OCI-LY3 (cell line): ENCODE measurements at regions not wholly inside any gene's neighbourhood (a gene's known extent, or its start where the extent isn't known, plus 50 kb on each side); places are given as distances from the start of the nearest gene placed in this dataset.
"Not testable (repeated sequence)": the region's sequence is repeated elsewhere in the genome, so short reads cannot be mapped to it uniquely, and the experiment has no call there.

Source experiments
- H2AFZ ChIP-seq: fragments of 200-600, 300-600 bp; shearing (Covaris generic); 2 replicates; pipeline ENCODE4 v1.6.0; 2014; ENCODE audit warnings: antibody characterized with exemption, low read depth, low read length
- H3K27ac ChIP-seq: fragments of 200-600, 300-600 bp; sonication (generic); 2 replicates; pipeline ENCODE4 v1.5.1; 2014; ENCODE audit warnings: mild to moderate bottlenecking, low read length, moderate library complexity, mixed read lengths
- H3K27me3 ChIP-seq: fragments of 200-600, 300-600 bp; sonication (generic); 2 replicates; pipeline ENCODE4 v1.6.1; 2014; ENCODE audit warnings: low read depth, low read length, mixed read lengths
- H3K36me3 ChIP-seq: fragments of 200-600, 300-600 bp; sonication (generic); replicated peaks from 2 replicates; pipeline ENCODE3; 2014; ENCODE audit warnings: low read depth, low read length, mixed read lengths
- H3K4me1 ChIP-seq: fragments of 300-600, 200-600 bp; sonication (generic); 2 replicates; pipeline ENCODE4 v1.6.1; 2014; ENCODE audit warnings: low read length, mixed read lengths
- H3K4me2 ChIP-seq: fragments of 200-600, 300-600 bp; sonication (generic); 2 replicates; pipeline ENCODE4 v1.6.1; 2014; ENCODE audit warnings: low read length, mixed read lengths
- H3K4me3 ChIP-seq: fragments of 300-600, 200-600 bp; sonication (generic); 2 replicates; pipeline ENCODE4 v1.5.1; 2014; ENCODE audit warnings: antibody characterized with exemption, mild to moderate bottlenecking, low read length, moderate library complexity
- H3K79me2 ChIP-seq: fragments of 300-600, 200-600 bp; shearing (Covaris generic); 2 replicates; pipeline ENCODE4 v1.6.1; 2014; ENCODE audit warnings: mild to moderate bottlenecking, low read length, mixed read lengths
- H3K9ac ChIP-seq: fragments of 300-600, 200-600 bp; shearing (Covaris generic); 2 replicates; pipeline ENCODE4 v1.6.0; 2014; ENCODE audit warnings: mild to moderate bottlenecking, low read length, moderate library complexity
- H3K9me3 ChIP-seq: fragments of 200-600, 300-600 bp; shearing (Covaris generic); 2 replicates; pipeline ENCODE4 v1.6.1; 2014; ENCODE audit warnings: low read length, mixed read lengths; ENCODE audit not compliant: insufficient read depth
- H4K20me1 ChIP-seq: fragments of 200-600, 300-600 bp; sonication (generic); 2 replicates; pipeline ENCODE4 v1.6.1; 2016; ENCODE audit warnings: low read length, mixed read lengths; ENCODE audit not compliant: insufficient read depth
- CTCF ChIP-seq: fragments of 200-600, 300-600 bp; sonication (generic); IDR thresholded peaks from 2 replicates; pipeline ENCODE4 v1.5.1; 2014; ENCODE audit warnings: antibody characterized with exemption, low read length, low read depth
- EZH2phosphoT487 ChIP-seq: fragments of 200-600 bp; shearing (Covaris generic); IDR thresholded peaks from 2 replicates; pipeline ENCODE4 v1.6.1; 2018; ENCODE audit warnings: antibody characterized with exemption, mixed run types, low read depth

- H3K9ac ChIP-seq = no peak overlapping the region
- H3K4me2 ChIP-seq = no peak overlapping the region
- H3K4me3 ChIP-seq = no peak overlapping the region
- TF ChIP-seq CTCF = no peak
- TF ChIP-seq EZH2phosphoT487 = no peak
- no peak overlapping the region for H3K27ac ChIP-seq
- H3K27me3 ChIP-seq = no peaks in the 10 kb centered on the region
- no peak overlapping the region for H2AFZ ChIP-seq
- H3K9me3 ChIP-seq = no peaks in the 10 kb centered on the region
- no peaks in the 10 kb centered on the region for H3K4me1 ChIP-seq
- no peaks in the 10 kb centered on the region for H3K79me2 ChIP-seq
- no peaks in the 10 kb centered on the region for H4K20me1 ChIP-seq
- H3K36me3 ChIP-seq = no peaks in the 10 kb centered on the region
Observed at GRCh38 chr6:25157183-25157582, 122.0 kb upstream of the CARMIL1 start.

GRCh38 chr6:25157842-25158241 lies 121.3 kb upstream of the CARMIL1 start:
- Histone ChIP-seq H3K27ac (no peak overlapping the region), H3K79me2 (no peaks in the 10 kb centered on the region), H3K27me3 (no peaks in the 10 kb centered on the region), H2AFZ (no peak overlapping the region), H3K9ac (no peak overlapping the region), H3K4me1 (no peaks in the 10 kb centered on the region), H3K4me2 (no peak overlapping the region), H3K4me3 (no peak overlapping the region), H4K20me1 (no peaks in the 10 kb centered on the region), H3K9me3 (no peaks in the 10 kb centered on the region), H3K36me3 (no peaks in the 10 kb centered on the region)
- no peak for TF ChIP-seq EZH2phosphoT487
- no peak for TF ChIP-seq CTCF

GRCh38 chr6:25160134-25160533 lies 119.0 kb upstream of the CARMIL1 start:
- not testable (repeated sequence) for H3K27me3 ChIP-seq, H3K27ac ChIP-seq, H3K4me2 ChIP-seq

GRCh38 chr6:25165177-25165576 lies 114.0 kb upstream of the CARMIL1 start:
- Histone ChIP-seq H3K4me2 (no peak overlapping the region), H3K27ac (no peak overlapping the region), H3K9ac (no peak overlapping the region), H3K27me3 (peaks cover 5% of the 10 kb centered on the region; the same call in 1 of the 2 replicates), H3K79me2 (no peaks in the 10 kb centered on the region), H2AFZ (no peak overlapping the region), H3K4me1 (no peaks in the 10 kb centered on the region), H3K9me3 (no peaks in the 10 kb centered on the region), H3K36me3 (no peaks in the 10 kb centered on the region), H4K20me1 (no peaks in the 10 kb centered on the region), H3K4me3 (no peak overlapping the region)
- TF ChIP-seq CTCF (no peak), EZH2phosphoT487 (no peak)

More at GRCh38 chr6:25160134-25160533, 119.0 kb upstream of the CARMIL1 start:
- not testable (repeated sequence) for H3K9ac ChIP-seq, H3K9me3 ChIP-seq, H2AFZ ChIP-seq, H3K4me3 ChIP-seq, H3K79me2 ChIP-seq, H3K36me3 ChIP-seq, H4K20me1 ChIP-seq, H3K4me1 ChIP-seq

- TF ChIP-seq CTCF = no peak
- no peak for TF ChIP-seq EZH2phosphoT487
- no peak overlapping the region for H3K9ac ChIP-seq
- H3K36me3 ChIP-seq = no peaks in the 10 kb centered on the region
- H2AFZ ChIP-seq = no peak overlapping the region
- no peaks in the 10 kb centered on the region for H4K20me1 ChIP-seq
- H3K79me2 ChIP-seq = no peaks in the 10 kb centered on the region
- H3K4me2 ChIP-seq = no peak overlapping the region
- no peaks in the 10 kb centered on the region for H3K4me1 ChIP-seq
- H3K4me3 ChIP-seq = no peak overlapping the region
- no peak overlapping the region for H3K27ac ChIP-seq
- no peaks in the 10 kb centered on the region for H3K9me3 ChIP-seq
- peaks cover 5% of the 10 kb centered on the region; the same call in 1 of the 2 replicates for H3K27me3 ChIP-seq
Observed at GRCh38 chr6:25165800-25166199, 113.4 kb upstream of the CARMIL1 start.
